Omental fat pad (tissue), 3 donors: ENCODE measurements at regions not wholly inside any gene's neighbourhood (a gene's known extent, or its start where the extent isn't known, plus 50 kb on each side); places are given as distances from the start of the nearest gene placed in this dataset. TPM values are rescaled to one million over a fixed set of nuclear protein-coding genes. Genes with fewer than 3 reads are reported as not detected.

Experiments used
- ATAC-seq: fragments of 150-250 bp; one replicate; pipeline ENCODE4 v1.9.1; 2016; ENCODE audit warnings: mild to moderate bottlenecking, moderate library complexity; ENCODE audit not compliant: low FRiP score
- DNase-seq: peaks from one replicate; pipeline ENCODE4 v3.0.0-alpha.2; 2019; ENCODE audit warnings: low spot score
- CTCF ChIP-seq, 3 donors: fragments of 450-650 bp; IDR thresholded peaks; one replicate each; pipeline ENCODE4 v1.5.1; 2016 to 2017; ENCODE audit warnings: antibody characterized with exemption in 3 of 3, mild to moderate bottlenecking in 3 of 3, moderate library complexity in 2 of 3
- small RNA-seq: library from RNA; depleted of rRNA; stranded (forward); fragments of <200 nt; gene quantifications from one replicate; pipeline ENCODE3, GENCODE V24; 2016

GRCh38 chr9:88933607-88934379 lies 57.5 kb upstream of the S1PR3 start:
- DNase-seq (no peak), ATAC-seq (no peak)
- TF ChIP-seq CTCF (IDR thresholded peaks at IDR 0.05): no peak

- ATAC-seq: no peak
- no peak for TF ChIP-seq CTCF (IDR thresholded peaks at IDR 0.05)
- no peak for DNase-seq
Observed at GRCh38 chr9:88934876-88935535, 56.3 kb upstream of the S1PR3 start.

GRCh38 chr9:88936132-88936531 lies 55.1 kb upstream of the S1PR3 start:
- TF ChIP-seq CTCF (IDR thresholded peaks at IDR 0.05): no peak
- DNase-seq (no peak), ATAC-seq (no peak)

- TF ChIP-seq CTCF (IDR thresholded peaks at IDR 0.05): no peak
- DNase-seq (no peak), ATAC-seq (peak; percentile 48)
Observed at GRCh38 chr9:88936668-88937067, 54.6 kb upstream of the S1PR3 start.

- TF ChIP-seq CTCF (IDR thresholded peaks at IDR 0.05): no peak
- ATAC-seq (no peak), DNase-seq (no peak)
Observed at GRCh38 chr9:88937248-88937647, 54.0 kb upstream of the S1PR3 start.

- DNase-seq (no peak), ATAC-seq (no peak)
- no peak for TF ChIP-seq CTCF (IDR thresholded peaks at IDR 0.05)
Observed at GRCh38 chr9:88938189-88938588, 53.1 kb upstream of the S1PR3 start.

Small RNA genes in the stretch of these regions (small RNA-seq; reads per million reads assigned to genes)
- gene MIR4289: not detected
